NCI-H526 treated with DMSO at 0.1 percent for 48 hours (cell line): ENCODE measurements at regions not wholly inside any gene's neighbourhood (a gene's known extent, or its start where the extent isn't known, plus 50 kb on each side); places are given as distances from the start of the nearest gene placed in this dataset.
"Not testable (repeated sequence)": the region's sequence is repeated elsewhere in the genome, so short reads cannot be mapped to it uniquely, and the experiment has no call there.

Experiments used
- DNase-seq: peaks from one replicate; lab custom pipeline; 2025; lab: John Stamatoyannopoulos, UW

- DNase-seq, result no peak
These were observed 490.3 kb downstream of the COL12A1 start for GRCh38 chr6:74715355-74716085.

- DNase-seq, result no peak
These were observed 491.9 kb downstream of the COL12A1 start for GRCh38 chr6:74713941-74714340.

- DNase-seq, result no peak
These were observed 500.4 kb downstream of the COL12A1 start for GRCh38 chr6:74705451-74705850.

GRCh38 chr6:74704540-74704939, 501.3 kb downstream of the COL12A1 start:
- not testable (repeated sequence) for DNase-seq

GRCh38 chr6:74690365-74690764, 515.5 kb downstream of the COL12A1 start:
- no peak for DNase-seq

GRCh38 chr6:74689601-74690000, 516.3 kb downstream of the COL12A1 start:
- DNase-seq, result no peak

- no peak for DNase-seq
These were observed 528.4 kb downstream of the COL12A1 start for GRCh38 chr6:74677463-74677862.

GRCh38 chr6:74676906-74677305, 528.9 kb downstream of the COL12A1 start:
- no peak for DNase-seq

- no peak for DNase-seq
These were observed 531.5 kb downstream of the COL12A1 start for GRCh38 chr6:74674377-74674776.

- no peak for DNase-seq
These were observed 534.3 kb downstream of the COL12A1 start for GRCh38 chr6:74671558-74672025.

- DNase-seq, result no peak
These were observed 547.5 kb downstream of the COL12A1 start for GRCh38 chr6:74658391-74658790.

GRCh38 chr6:74657931-74658330, 547.9 kb downstream of the COL12A1 start:
- no peak for DNase-seq

GRCh38 chr6:74657011-74657410, 548.8 kb downstream of the COL12A1 start:
- DNase-seq, result no peak

- DNase-seq, result no peak
These were observed 549.4 kb downstream of the COL12A1 start for GRCh38 chr6:74656453-74656852.

- no peak for DNase-seq
These were observed 551.6 kb downstream of the COL12A1 start for GRCh38 chr6:74654296-74654695.

GRCh38 chr6:74651948-74652842, 553.7 kb downstream of the COL12A1 start:
- no peak for DNase-seq

- no peak for DNase-seq
These were observed 555.2 kb downstream of the COL12A1 start for GRCh38 chr6:74650668-74651067.

GRCh38 chr6:74646461-74646860, 559.4 kb downstream of the COL12A1 start:
- no peak for DNase-seq

- no peak for DNase-seq
These were observed 560.6 kb downstream of the COL12A1 start for GRCh38 chr6:74645108-74645849.

- DNase-seq, result no peak
These were observed 563.8 kb downstream of the COL12A1 start for GRCh38 chr6:74642101-74642500.

GRCh38 chr6:74638412-74638811, 567.4 kb downstream of the COL12A1 start:
- DNase-seq, result no peak

- no peak for DNase-seq
These were observed 573.5 kb downstream of the COL12A1 start for GRCh38 chr6:74632196-74632875.
